GM23248 (cell line): ENCODE measurements at regions not wholly inside any gene's neighbourhood (a gene's known extent, or its start where the extent isn't known, plus 50 kb on each side); places are given as distances from the start of the nearest gene placed in this dataset.

Experiments
- DNase-seq: peaks from one replicate; pipeline ENCODE4 v3.0.0-alpha.2; 2015
- H2AFZ ChIP-seq: fragments of 200-600 bp; sonication (generic); 2 replicates; pipeline ENCODE4 v1.6.1; 2016; ENCODE audit warnings: antibody characterized with exemption
- H3F3A ChIP-seq: fragments of 200-600 bp; sonication (generic); 2 replicates; pipeline ENCODE4 v1.6.1; 2016; ENCODE audit warnings: mild to moderate bottlenecking, antibody characterized with exemption, mixed run types; ENCODE audit not compliant: insufficient read depth
- H3K27ac ChIP-seq: fragments of 200-600 bp; sonication (generic); 2 replicates; pipeline ENCODE4 v1.5.1; 2016; ENCODE audit warnings: mild to moderate bottlenecking
- H3K27me3 ChIP-seq: fragments of 200-600 bp; sonication (generic); replicated peaks from 2 replicates; pipeline ENCODE4 v1.6.1; 2016; ENCODE audit warnings: mild to moderate bottlenecking; ENCODE audit not compliant: insufficient read depth
- H3K36me3 ChIP-seq: fragments of 200-600 bp; sonication (generic); 2 replicates; pipeline ENCODE4 v1.6.1; 2016; ENCODE audit warnings: low read depth, mild to moderate bottlenecking
- H3K4me1 ChIP-seq: fragments of 200-600 bp; sonication (generic); 2 replicates; pipeline ENCODE4 v1.6.1; 2016; ENCODE audit warnings: mild to moderate bottlenecking; ENCODE audit not compliant: insufficient read depth
- H3K4me2 ChIP-seq: fragments of 200-600 bp; sonication (generic); one replicate; pipeline ENCODE4 v1.6.1; 2016; ENCODE audit warnings: mild to moderate bottlenecking; ENCODE audit not compliant: unreplicated experiment
- H3K4me3 ChIP-seq: fragments of 200-600 bp; sonication (generic); 2 replicates; pipeline ENCODE4 v1.5.1; 2016; ENCODE audit warnings: mild to moderate bottlenecking
- H3K79me2 ChIP-seq: fragments of 200-600 bp; sonication (generic); 2 replicates; pipeline ENCODE4 v1.6.1; 2016; ENCODE audit warnings: mild to moderate bottlenecking; ENCODE audit not compliant: insufficient read depth
- H3K9ac ChIP-seq: fragments of 200-600 bp; sonication (generic); 2 replicates; pipeline ENCODE4 v1.6.1; 2016; ENCODE audit warnings: mild to moderate bottlenecking
- H3K9me2 ChIP-seq: fragments of 200-600 bp; sonication (generic); 2 replicates; pipeline ENCODE4 v1.6.1; 2016; ENCODE audit warnings: mixed run types, mild to moderate bottlenecking, moderate library complexity; ENCODE audit not compliant: insufficient read depth
- H3K9me3 ChIP-seq: fragments of 200-600 bp; sonication (generic); one replicate; pipeline ENCODE4 v1.6.1; 2017; ENCODE audit warnings: low read depth
- H4K20me1 ChIP-seq: fragments of 200-600 bp; sonication (generic); 2 replicates; pipeline ENCODE4 v1.6.0; 2016; ENCODE audit not compliant: insufficient read depth
- EZH2 ChIP-seq: fragments of 200-600 bp; sonication (generic); IDR thresholded peaks from 2 replicates; pipeline ENCODE4 v1.6.1; 2018; ENCODE audit warnings: antibody characterized with exemption, mild to moderate bottlenecking; ENCODE audit not compliant: insufficient read depth, poor library complexity, severe bottlenecking
- EZH2phosphoT487 ChIP-seq: fragments of 200-600 bp; sonication (generic); IDR thresholded peaks from 2 replicates; pipeline ENCODE4 v1.6.1; 2018; ENCODE audit warnings: antibody characterized with exemption, moderate library complexity, mild to moderate bottlenecking, low read depth; ENCODE audit not compliant: insufficient read depth
- WGBS, 2 experiments: methylation state at CpG; one replicate each; pipeline ENCODE4 v1.1.6; 2015 to 2017; ENCODE audit warnings: low lambda C conversion rate in 2 of 2, low coverage in 1 of 2; ENCODE audit errors: missing lambda C conversion rate in 2 of 2; 5-methylcytosine and 5-hydroxymethylcytosine counted together
- in situ Hi-C: fragments of 300-500 bp; cut with MboI; formaldehyde crosslinking; loops from 2 replicates; pipeline ENCODE4 v1.15.0; 2020

DNA sequence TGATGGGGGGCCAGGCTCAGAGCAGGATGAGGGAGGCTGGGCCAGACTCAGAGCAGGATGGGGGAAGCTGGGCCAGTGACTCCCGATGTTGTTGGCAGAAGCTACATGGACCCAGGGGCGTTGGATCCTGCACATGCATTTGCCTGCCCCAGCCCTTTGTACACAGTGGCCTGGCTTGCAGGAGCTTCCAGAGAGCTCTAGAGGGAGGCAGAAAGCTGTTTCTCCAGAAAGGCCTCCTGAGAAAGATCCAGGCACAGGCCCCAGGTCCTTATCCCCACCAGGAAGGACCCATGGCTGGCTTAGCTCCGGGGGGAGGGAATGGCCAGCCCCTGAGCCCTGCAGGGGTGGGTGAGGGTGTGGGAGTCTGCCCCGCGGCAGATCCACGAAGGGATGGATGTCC lies 106.6 kb upstream of the ACTRT2 start:
- H3F3A ChIP-seq: no peaks in the 10 kb centered on the region
- DNase-seq: no peak
- no peaks in the 10 kb centered on the region for H3K36me3 ChIP-seq
- in situ Hi-C loops: no loop called here
- TF ChIP-seq EZH2phosphoT487 (no peak), EZH2 (no peak)
- no peaks in the 10 kb centered on the region for H3K9me2 ChIP-seq
- no peak overlapping the region for H3K4me3 ChIP-seq
- no peaks in the 10 kb centered on the region for H3K79me2 ChIP-seq
- no peak overlapping the region for H3K9ac ChIP-seq
- no peaks in the 10 kb centered on the region for H3K4me1 ChIP-seq
- no peak overlapping the region for H3K27ac ChIP-seq
- 30 to 40% methylated on average over 6 of the region's 6 CpGs for WGBS, 2 experiments
- H4K20me1 ChIP-seq: no peaks in the 10 kb centered on the region
- H3K9me3 ChIP-seq: no peaks in the 10 kb centered on the region
- no peaks in the 10 kb centered on the region for H3K27me3 ChIP-seq
- H3K4me2 ChIP-seq: no peak overlapping the region
- H2AFZ ChIP-seq: no peak overlapping the region

- Histone ChIP-seq H2AFZ (no peak overlapping the region), H3K4me2 (no peak overlapping the region), H3K79me2 (no peaks in the 10 kb centered on the region), H3K9ac (no peak overlapping the region), H3K4me3 (no peak overlapping the region), H3K27me3 (no peaks in the 10 kb centered on the region), H3K36me3 (no peaks in the 10 kb centered on the region), H3K9me3 (no peaks in the 10 kb centered on the region), H3K9me2 (no peaks in the 10 kb centered on the region), H3K4me1 (no peaks in the 10 kb centered on the region), H4K20me1 (no peaks in the 10 kb centered on the region), H3K27ac (no peak overlapping the region), H3F3A (no peaks in the 10 kb centered on the region)
- WGBS, 2 experiments: 52 to 63% methylated on average over 3 of the region's 3 CpGs
- in situ Hi-C loops: no loop called here
- no peak for DNase-seq
- TF ChIP-seq EZH2: no peak
- TF ChIP-seq EZH2phosphoT487: no peak
Observed at GRCh38 chr1:2916153-2916552, 105.1 kb upstream of the ACTRT2 start.

DNA sequence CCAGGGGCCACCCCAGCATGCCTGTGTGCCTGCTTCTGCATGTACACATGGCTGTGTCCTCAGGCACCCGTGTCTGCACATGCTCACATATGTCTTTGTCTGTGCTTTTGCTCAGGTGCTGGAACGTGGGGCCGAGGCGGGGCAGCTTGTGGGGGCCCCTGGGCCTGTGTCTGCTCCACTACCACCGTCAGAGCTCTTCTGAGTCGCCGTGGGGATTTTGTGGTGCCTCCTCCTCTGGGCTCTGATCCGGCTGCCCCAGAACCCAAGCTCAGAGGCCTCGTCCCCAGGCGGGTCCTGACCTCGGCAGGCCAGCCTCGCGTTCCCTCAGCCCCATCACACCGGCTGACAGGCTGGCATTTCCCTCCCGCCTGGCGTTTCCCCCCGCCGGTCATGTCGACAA lies 104.6 kb upstream of the ACTRT2 start:
- no peak overlapping the region for H3K27ac ChIP-seq
- H3K79me2 ChIP-seq: no peaks in the 10 kb centered on the region
- no peaks in the 10 kb centered on the region for H3F3A ChIP-seq
- H3K4me2 ChIP-seq: no peak overlapping the region
- in situ Hi-C loops: no loop called here
- H3K9me3 ChIP-seq: no peaks in the 10 kb centered on the region
- no peak for DNase-seq
- no peaks in the 10 kb centered on the region for H3K4me1 ChIP-seq
- no peak overlapping the region for H3K9ac ChIP-seq
- H4K20me1 ChIP-seq: no peaks in the 10 kb centered on the region
- no peaks in the 10 kb centered on the region for H3K27me3 ChIP-seq
- 43% methylated on average over 18 to 19 of the region's 19 CpGs for WGBS, 2 experiments
- no peaks in the 10 kb centered on the region for H3K36me3 ChIP-seq
- no peaks in the 10 kb centered on the region for H3K9me2 ChIP-seq
- H3K4me3 ChIP-seq: no peak overlapping the region
- TF ChIP-seq EZH2phosphoT487 (no peak), EZH2 (no peak)
- H2AFZ ChIP-seq: no peak overlapping the region

- Histone ChIP-seq H3K36me3 (no peaks in the 10 kb centered on the region), H3F3A (no peaks in the 10 kb centered on the region), H4K20me1 (no peaks in the 10 kb centered on the region), H3K27me3 (no peaks in the 10 kb centered on the region), H3K9ac (no peak overlapping the region), H3K9me2 (no peaks in the 10 kb centered on the region), H3K4me2 (no peak overlapping the region), H3K79me2 (no peaks in the 10 kb centered on the region), H3K4me3 (no peak overlapping the region), H3K4me1 (no peaks in the 10 kb centered on the region), H3K9me3 (no peaks in the 10 kb centered on the region), H2AFZ (no peak overlapping the region), H3K27ac (no peak overlapping the region)
- TF ChIP-seq EZH2phosphoT487: no peak
- TF ChIP-seq EZH2: no peak
- 56 to 67% methylated on average over 17 of the region's 17 CpGs for WGBS, 2 experiments
- DNase-seq: no peak
- in situ Hi-C loops: no loop called here
Observed at GRCh38 chr1:2917284-2917683, 104.0 kb upstream of the ACTRT2 start.

DNA sequence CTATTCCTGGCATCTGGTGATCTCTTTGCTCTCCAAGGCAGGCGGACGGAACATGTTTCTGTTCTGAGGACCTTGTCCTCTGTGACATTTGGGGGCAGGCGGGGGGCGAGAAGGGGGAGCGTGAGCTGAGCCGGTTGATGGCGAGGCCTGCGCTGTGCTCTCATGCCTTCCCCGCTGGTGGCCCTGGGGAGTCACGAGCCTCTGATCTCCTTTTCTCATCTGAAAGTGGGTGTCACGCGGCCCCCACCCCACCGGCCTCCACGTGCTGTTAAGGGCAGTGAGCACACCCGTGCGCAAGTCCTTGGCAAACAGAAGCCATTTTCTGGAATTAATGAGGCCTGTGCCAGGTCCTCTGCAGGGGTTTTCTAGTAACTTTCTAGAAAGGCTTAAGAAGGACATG lies 102.8 kb upstream of the ACTRT2 start:
- Histone ChIP-seq H3K36me3 (no peaks in the 10 kb centered on the region), H3F3A (no peaks in the 10 kb centered on the region), H3K4me1 (no peaks in the 10 kb centered on the region), H3K4me2 (no peak overlapping the region), H3K79me2 (no peaks in the 10 kb centered on the region), H3K4me3 (no peak overlapping the region), H3K9me3 (no peaks in the 10 kb centered on the region), H3K9ac (no peak overlapping the region), H3K27me3 (no peaks in the 10 kb centered on the region), H2AFZ (no peak overlapping the region), H4K20me1 (no peaks in the 10 kb centered on the region), H3K27ac (no peak overlapping the region), H3K9me2 (no peaks in the 10 kb centered on the region)
- no peak for DNase-seq
- 62 to 70% methylated on average over 15 to 16 of the region's 16 CpGs for WGBS, 2 experiments
- no peak for TF ChIP-seq EZH2phosphoT487
- TF ChIP-seq EZH2: no peak
- in situ Hi-C loops: no loop called here
